Activated gamma-delta T cell treated with anti-CD3 and anti-CD28 coated beads, Interleukin-2, amount 50 U/mL, for 16 hours (primary cell): ENCODE measurements at regions not wholly inside any gene's neighbourhood (a gene's known extent, or its start where the extent isn't known, plus 50 kb on each side); places are given as distances from the start of the nearest gene placed in this dataset.
"Not testable (repeated sequence)": the region's sequence is repeated elsewhere in the genome, so short reads cannot be mapped to it uniquely, and the experiment has no call there.

ENCODE experiments used
- DNase-seq: peaks from one replicate; pipeline ENCODE4 v3.0.0-alpha.2; 2020; ENCODE audit warnings: low read depth

DNA sequence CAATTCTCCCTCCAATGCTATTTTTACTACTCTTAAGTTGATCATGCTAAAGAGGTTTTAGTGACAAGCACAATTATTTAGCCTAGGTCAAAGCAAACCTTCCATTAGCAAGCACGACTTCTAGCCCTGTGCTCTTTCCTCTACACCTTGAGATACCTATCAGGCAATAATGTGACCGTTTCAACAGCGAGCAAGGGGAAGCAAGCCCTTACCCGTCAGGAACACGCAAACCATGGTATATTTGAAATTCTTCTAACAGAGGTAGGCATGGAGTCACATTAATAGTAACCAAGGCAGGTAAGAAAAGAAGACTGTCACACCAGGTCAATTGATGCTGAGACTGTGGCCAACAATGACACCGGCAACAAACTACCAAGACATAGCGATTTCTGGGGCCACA lies 68.9 kb upstream of the VGLL4 start:
- DNase-seq: no peak

GRCh38 chr3:11711876-11712275 lies 68.2 kb upstream of the VGLL4 start:
- no peak for DNase-seq

DNA sequence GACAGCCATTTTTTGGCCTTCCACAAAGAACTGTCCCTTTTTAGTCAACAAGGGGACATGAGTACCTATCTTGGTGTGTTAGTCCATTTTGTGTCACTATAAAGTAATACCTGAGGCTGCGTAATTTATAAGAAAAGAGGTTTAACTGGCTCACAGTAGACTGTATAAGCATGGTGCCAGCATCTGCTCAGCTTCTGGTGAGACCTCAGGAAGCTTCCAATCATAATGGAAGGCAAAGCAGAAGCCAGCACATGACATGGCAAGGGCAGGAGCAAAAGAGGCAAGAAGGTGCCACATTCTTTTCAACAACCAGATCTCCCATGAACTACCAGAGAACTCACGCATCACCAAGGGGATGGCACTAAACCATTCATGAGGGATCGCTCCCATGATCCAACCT lies 66.1 kb upstream of the VGLL4 start:
- no peak for DNase-seq

- not testable (repeated sequence) for DNase-seq
Measured at GRCh38 chr3:11707084-11707483, 63.4 kb upstream of the VGLL4 start.

DNA sequence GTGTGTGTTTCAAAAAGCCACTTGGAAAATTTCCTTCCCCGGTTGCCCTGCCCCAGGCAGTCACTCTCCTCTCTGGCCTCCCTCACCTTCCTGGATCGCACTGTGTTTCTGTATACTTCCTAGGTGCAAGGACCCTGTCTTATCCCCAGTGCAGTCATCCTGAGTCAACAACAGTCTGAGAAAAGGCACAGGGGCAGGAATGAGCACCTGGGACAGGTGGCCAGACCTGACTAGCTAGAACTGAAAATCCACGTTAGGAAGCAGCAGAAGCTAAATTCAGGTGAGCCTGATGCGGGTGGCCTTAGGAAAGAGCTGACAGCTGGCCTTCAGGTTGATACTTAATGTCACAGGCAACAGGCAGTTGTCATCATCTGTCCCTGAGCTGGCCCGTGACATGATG lies 62.9 kb upstream of the VGLL4 start:
- DNase-seq: no peak

GRCh38 chr3:11705049-11705448 lies 61.3 kb upstream of the VGLL4 start:
- DNase-seq: no peak

GRCh38 chr3:11703146-11703545 lies 59.4 kb upstream of the VGLL4 start:
- DNase-seq: no peak

DNA sequence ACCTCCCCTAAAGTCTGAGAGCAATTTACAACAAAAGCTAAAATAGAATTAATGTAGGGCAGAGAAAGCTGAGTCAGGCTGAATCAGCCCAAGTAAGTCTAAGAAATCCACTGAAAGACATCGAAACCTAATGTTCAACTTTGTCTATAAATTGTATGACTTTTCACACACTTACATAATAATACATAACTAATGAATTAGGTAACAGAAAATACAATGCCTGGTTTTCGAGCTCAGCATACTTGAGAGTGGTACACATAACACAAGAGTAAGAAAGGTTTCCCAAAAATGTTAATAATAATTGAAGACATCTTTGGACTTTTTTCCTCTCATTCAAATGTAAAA lies 55.3 kb upstream of the VGLL4 start:
- DNase-seq: no peak

DNA sequence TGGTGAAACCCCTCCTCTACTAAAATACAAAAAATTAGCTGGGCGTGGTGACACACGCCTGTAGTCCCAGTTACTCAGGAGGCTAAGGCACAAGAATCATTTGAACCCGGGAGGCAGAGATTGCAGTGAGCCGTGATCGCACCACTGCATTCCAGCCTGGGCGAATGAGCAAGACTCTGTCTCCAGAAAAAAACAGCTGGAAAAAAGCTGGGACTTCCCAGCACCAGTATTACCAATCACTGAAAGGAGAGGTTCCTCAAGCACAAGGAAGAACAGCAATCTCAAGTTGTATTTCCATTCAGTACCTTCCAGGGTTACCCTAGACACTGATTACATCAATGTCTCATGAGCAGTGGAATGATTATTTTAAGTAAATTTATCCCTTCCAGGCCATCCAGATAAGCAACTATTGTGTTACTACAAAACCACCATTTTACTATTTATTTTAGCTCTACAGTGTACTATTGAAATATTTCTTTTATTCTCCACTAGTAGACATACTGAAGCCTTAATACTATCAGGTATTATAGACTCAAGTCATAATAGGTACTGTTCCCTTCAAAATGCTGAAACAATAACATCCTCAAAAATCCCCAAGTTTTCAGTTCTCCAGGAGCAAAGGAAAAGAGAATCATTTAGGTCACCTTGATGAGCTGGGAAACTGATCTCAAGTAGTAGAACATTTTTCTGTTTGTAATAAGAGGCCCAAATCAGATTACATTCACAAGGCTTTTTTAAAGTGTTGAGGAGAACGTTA lies 54.8 kb upstream of the VGLL4 start:
- no peak for DNase-seq

DNA sequence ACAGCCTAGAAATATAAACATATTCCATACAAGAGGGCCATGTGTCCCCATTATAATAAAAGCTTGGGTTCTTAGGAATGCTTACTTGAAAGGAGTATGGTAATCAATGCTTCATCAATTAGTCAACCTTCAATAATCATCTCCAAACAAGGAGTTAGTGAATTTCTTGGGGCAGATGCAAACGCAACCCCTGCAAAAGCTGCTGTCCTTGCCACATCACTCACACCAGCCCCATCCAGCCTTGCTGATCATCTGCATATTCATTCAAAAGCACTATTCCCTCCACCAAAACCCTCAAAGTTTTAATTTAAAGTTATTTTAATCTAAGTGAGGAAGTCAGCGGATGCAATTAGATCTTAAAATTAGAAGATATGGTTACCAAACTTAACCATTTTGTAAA lies 54.0 kb upstream of the VGLL4 start:
- DNase-seq: no peak

GRCh38 chr3:11696054-11696453 lies 52.3 kb upstream of the VGLL4 start:
- no peak for DNase-seq
